NCI-H1436 (cell line): ENCODE measurements at regions not wholly inside any gene's neighbourhood (a gene's known extent, or its start where the extent isn't known, plus 50 kb on each side); places are given as distances from the start of the nearest gene placed in this dataset.

Source experiments
- DNase-seq: peaks from one replicate; lab custom pipeline; 2025; lab: John Stamatoyannopoulos, UW

DNA sequence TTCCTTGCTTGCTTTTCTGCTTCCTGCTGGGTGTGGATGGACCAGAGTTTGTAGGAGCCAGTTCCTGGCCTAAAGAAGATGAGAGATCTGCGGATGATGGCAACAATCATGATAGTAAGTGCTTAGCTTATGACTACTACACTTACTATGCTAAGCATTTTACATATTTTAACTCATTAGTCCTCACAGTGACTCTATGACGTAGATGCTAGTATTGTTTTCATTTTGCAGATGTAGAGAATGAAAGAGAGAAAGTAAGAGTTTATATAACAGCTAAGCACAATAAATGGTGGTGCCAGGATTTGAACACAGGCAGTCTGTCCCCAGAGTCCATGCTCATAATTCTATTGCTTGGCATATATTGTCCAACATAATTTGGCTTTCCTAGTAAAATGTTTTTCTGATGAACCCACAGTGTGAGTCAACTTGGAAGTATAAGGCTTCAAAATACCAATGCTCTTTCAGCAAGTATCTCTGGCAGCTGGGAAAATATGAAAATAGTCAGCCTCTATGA is 363.2 kb upstream of the DDHD1 start:
- no peak for DNase-seq

DNA sequence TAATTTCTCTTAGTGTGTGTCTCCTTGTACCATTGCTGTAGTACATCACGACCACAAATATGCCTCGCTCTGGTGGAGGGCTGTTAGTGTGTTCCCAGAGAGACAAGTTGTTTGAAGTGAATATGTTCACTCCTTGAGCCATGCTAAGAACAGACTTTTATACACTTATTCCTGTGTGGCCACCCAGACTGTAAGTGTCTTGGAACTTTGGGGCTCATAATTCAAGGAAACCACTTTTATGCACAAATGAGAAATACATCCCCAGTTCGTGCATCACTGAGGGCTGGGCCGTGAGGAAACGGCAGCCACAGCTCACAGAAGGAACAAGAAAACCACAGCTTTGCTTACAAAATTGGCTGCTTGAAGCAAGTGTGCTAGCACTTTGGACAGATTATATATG is 362.2 kb upstream of the DDHD1 start:
- no peak for DNase-seq

DNA sequence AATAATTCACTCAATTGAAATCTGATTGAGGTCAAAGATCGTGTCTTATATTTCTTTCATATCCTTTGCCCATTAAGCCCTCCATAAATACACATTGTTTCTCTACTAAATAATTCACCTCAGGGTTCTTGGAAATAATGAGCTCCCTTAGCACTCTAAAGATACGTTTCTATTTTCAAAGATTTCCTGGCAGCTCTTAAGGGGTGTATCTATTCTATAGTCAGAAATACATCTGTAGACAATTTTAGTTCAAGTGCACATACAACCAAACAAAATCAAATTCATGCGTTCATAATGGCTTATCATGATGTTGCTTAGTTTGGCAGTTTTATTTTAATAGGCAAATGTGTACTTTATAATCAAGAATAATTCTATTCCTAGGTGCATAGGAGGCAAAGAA is 361.1 kb upstream of the DDHD1 start:
- DNase-seq = no peak

DNA sequence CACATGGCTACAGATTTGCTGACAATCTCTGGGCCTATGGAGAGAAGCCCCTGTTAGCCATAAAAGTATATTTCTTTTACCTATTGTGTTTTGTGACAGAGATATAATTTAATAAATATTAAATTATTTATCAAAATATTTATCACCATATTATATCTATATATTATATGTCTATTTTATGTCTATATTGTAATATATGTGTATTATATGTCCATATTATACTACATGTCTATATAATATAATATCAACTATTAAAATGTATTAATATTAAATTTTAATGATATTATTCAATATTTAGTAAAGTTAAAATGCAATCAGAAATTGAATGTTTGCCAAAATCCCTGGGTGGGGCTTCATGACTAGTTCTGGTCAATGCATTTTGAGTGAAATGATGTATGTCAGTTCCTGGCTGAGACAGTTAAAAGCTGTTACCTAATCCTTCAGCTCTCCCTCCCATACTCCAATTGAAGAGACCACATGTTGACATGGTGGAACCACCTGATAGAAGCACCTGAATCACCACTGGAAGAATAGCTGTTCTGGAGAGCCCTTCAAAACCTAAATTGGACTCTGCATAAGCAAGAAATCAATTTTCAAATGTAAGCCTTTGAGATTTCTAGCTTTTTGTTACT is 357.3 kb upstream of the DDHD1 start:
- DNase-seq = no peak

DNA sequence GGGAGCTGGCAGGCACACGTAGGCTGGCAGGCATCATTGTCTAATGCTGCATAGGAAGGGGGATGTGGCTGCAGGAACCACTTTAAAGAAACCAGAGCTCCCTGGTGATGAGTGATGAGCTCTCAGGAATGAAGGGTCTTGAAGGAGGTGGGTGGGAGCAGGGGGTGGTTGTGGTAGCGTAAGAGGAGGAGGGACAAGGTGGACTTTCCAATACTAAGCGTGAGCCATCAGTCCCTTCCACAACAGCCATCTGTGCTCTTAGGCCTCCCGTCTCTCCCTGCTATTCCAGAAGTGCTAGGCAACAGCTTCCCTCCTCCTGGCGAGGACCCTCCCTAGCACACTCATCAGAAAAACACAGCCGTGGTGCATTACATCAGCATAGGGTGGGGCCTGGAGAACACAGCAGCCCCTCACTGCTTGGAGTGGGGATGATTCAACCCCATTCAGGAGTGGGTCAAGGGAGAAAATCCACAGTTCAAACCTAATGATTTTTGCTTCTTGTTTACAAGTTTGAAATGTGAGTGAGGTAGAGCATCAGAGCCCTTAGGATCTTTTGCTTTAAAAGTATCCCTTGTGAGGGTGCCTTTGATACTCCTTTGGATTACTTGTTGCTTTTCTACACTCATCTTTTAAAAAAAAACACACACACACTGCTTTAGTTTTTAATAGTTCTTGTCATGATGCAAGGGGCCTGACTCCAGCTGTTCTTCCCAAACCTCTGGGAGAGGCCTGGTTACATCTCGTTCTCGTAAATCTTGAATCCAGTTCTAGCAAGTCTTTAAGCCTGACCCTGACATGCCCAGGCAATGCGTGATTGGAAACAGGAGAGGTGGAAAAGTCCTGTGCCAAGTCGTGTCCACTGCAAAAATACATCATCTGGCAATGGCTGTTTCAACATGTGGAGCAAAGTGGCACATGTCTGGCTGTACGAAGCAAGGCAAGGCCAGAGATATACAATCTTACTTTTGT is 356.4 kb upstream of the DDHD1 start:
- no peak for DNase-seq

DNA sequence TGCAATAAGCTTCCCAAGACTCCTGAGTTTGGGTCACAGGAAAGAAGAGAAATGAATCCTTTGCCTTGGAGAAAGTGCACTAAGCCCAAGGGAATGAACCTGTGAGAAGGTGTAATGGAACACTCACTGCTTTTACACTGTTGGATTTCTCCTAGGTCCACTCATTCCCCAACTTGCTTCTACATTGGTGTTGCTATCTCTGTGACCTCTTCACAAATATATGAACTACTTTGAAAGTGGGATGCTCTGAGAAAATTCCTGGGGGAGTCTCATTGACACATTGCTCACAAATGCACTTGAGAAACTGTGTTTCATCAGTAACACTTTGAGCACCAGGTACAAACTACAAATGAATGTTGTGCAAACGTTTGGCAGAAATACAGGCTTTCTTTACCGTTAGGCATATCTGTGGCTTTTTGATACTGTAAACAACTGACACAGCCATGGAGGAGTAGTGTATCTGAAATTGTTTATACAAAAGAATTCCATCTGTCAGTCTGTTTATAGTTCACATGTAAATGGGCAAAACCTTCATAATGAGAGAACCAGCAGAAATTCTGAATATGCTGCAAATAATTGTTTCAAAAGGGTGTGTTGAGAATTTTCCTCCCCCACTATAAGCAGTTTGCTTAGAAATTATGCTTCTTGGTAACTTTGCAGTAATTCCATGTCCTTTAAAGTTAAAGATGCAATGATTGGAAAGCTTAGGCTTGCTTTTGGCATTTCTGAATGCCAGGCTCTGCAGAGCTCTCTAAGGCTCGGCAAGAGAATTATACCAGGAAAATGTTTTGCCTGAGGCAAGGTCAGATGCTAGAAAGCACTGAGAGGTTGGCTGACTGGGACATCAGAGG is 348.5 kb upstream of the DDHD1 start:
- no peak for DNase-seq

DNA sequence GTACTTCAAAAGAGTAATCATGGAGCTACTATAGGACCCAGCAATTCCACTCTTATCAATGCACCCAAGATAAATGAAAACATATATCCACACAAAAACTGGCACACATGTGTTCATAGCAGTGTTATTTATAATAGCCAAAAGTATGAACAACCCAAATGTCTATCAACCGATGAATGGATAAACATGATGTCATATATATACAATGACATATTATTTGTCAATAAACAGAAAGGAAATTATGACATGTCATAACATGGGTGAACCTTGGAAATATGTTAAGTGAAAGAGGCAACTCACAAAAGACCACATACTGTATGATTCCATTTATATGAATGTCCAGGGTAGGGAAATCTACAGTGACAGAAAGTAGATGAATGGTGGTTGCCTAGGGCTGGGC is 347.1 kb upstream of the DDHD1 start:
- DNase-seq = no peak

DNA sequence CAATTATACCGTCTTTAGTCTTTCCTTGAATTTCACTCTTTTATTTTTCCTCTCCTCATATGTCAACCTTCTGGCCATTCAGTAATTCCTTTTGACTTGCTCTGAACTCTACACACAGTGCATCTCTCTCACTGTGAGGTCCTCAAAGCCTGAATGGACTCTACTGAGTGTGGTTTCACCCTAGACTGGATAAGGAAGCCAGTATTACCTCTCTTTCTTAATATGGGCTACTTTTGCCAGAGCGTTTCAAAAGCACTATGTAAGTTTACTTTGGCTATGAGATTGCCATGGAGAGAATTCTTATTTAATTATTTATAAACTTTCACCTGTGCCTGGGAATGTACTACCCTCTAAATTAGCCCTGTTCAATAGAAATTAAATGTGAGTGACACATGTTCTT is 343.5 kb upstream of the DDHD1 start:
- DNase-seq = no peak

DNA sequence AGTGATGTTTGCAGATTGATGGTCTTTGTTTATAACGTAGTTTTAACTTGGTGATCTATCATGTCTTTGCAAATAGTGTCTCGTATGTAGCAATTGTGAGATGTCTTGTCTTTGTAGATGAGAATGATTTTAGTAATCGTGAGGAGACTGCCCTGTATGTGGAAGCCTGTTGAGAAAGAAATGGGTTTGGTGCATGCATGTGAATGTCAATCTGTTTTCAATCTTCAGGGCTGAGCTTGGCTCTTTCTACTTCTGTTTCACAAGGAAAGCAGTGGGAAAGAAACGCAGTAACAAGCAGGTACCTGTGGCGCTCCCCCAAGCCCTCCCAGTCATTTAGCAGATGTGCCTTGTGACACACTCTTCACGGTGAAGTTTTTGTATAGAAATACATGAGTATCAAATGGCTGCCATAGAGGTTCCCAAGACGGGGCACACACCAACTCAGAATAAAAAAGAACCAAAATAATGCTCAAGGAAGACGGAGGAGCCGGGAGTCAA is 342.8 kb upstream of the DDHD1 start:
- no peak for DNase-seq

DNA sequence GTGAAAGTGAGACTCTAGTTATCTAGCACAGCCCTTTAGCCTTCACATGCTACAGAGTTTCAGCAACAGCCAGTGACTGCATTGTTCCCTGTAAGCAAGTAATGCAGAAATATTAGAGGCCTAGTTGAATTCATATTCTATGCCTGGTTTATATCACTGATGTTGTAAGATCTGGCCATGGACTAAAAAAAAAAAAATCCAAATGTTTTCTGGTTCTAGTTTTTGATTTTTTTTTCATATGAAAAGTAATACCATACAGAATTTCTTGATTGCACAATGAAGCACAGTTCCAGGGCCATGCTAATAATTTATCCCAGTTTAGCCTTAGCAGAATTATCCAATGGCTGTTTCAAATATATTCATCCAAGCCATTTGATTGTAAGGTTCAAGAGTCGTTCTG is 341.5 kb upstream of the DDHD1 start:
- DNase-seq = no peak

DNA sequence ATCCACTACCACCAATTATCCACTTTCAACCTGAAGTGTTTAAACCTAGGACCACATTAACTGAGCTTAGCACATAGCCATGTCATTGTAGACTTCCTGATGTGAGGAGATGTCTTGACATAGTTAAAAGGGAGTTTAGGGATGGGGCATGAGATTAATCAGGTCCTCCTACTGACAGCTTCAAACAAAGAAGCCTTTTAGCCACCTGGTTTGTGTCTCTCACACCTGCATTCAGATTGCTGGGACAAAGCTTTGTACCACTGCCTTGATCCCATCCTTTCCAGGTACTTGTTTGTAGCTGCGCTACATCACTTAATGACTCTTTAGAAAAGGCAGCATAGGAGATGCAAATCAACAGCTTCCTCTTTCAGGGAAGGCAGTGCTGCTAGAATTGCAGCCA is 340.7 kb upstream of the DDHD1 start:
- DNase-seq = no peak

DNA sequence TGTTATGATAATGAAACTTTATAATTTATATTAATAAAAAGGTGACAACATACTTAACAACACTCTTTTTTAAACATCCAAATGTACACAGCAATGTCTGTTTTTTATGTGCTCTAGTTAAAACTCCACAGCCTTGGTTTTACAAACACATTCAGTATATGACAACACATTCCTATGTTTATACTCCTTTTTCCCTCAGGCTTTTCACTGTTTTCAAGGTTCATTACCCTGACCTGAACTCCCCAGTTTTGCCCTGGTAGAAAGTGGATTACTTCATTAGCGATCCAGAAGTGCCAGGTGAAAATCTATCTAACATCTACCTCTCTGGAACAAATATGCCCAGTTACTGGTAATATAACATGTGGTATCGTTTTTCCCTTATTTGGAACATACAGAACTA is 340.2 kb upstream of the DDHD1 start:
- DNase-seq = no peak

DNA sequence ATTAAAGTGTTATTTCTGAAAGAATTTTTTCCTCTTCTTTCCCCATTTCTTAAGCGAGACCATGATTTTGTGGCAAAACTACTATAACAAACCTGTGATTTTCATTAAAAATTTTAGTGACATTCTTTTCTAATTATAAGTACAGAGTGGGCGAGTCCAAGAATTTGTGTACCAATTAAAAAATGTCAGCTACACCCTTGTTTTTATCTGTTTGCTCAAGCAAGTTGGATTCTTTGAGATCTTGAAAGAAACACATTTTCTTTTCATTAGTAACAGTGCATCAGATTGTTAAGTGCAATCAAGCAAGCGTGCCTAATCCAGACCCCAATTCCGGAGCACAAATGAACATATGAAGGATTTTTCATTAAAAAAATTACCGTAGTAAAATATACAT is 338.8 kb upstream of the DDHD1 start:
- no peak for DNase-seq

DNA sequence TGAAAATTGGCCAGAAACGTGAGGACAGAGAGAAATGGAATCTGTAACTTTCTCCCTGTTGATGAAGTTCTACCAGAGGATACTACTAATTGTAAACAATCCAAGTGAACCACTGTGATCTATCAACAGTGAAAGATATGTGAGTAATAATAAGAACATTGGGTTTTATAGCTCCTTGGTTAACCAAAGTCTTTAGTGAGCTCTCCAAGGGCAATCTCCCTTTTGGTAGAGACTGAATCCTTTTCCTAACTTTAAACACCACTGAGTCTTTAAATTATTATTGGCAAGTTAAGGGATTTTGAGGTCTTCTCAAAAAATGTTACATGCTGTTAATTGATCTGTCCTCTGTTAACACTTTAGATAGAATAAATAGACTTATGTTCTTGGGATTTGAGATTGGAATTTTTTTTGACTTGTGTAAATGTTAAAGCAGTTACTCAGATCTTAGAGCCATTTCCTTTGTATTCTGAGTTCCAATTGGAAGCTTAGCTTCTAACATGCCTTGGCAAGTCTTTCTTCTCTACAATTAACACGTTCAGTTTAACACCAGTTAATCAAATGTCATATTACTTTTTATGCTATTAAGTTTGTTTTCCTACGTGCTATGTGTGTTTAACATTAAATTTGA is 338.2 kb upstream of the DDHD1 start:
- no peak for DNase-seq

DNA sequence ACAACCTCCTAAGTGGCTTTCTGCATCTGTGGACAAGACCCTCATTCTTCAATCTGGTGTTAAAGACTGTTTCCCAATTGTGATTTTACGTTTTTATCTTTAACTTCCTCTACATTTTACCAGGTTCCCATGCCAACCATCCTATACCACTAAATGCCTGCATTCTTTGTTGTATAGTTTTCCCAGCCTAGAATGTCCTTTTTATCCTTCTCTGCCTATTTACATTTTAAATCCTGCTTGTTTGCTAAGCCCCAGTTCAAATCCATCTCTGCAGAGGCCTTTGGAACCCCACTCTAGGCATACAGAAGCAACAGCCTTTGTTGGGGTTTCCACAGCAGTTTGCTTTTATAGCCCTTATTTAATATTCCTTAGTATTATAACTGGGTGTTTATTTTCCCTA is 325.1 kb upstream of the DDHD1 start:
- DNase-seq = no peak

DNA sequence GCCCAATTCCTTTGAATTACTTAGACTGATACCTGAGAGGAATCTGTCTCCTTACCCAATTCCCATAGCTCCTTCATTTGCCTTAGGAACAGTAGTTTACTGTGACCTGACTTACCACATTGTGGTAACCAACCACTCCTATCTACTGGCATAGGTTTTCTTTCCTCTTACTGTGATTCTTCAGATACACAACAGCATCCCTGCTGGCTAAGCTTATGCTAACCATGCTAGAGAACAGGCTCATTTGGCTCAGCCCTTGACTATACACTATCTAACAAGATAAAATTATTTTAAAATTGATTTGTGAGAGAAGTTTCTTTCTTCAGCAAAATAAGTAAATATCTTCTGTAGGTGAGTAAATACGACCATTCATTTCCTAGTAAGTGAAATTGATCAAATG is 320.4 kb upstream of the DDHD1 start:
- no peak for DNase-seq

DNA sequence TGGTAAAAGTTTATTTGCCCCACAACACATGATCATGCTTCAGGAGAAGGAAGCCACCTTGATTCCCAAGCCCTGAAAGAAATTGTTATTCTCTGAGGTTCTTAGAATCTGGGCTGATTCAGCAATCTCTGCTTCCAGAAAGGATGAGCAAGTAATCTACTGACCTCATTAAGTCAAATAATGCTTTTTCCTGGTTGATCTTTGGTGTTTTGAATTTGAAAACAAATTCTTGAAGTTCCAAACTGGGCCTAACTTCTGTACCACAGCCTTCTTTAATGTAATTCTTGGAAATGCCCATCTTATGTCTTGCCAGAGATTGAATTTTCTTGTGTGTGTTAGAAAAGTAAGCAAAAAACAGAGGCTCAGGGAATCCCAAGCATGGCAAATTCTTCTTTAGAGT is 319.2 kb upstream of the DDHD1 start:
- DNase-seq = no peak

DNA sequence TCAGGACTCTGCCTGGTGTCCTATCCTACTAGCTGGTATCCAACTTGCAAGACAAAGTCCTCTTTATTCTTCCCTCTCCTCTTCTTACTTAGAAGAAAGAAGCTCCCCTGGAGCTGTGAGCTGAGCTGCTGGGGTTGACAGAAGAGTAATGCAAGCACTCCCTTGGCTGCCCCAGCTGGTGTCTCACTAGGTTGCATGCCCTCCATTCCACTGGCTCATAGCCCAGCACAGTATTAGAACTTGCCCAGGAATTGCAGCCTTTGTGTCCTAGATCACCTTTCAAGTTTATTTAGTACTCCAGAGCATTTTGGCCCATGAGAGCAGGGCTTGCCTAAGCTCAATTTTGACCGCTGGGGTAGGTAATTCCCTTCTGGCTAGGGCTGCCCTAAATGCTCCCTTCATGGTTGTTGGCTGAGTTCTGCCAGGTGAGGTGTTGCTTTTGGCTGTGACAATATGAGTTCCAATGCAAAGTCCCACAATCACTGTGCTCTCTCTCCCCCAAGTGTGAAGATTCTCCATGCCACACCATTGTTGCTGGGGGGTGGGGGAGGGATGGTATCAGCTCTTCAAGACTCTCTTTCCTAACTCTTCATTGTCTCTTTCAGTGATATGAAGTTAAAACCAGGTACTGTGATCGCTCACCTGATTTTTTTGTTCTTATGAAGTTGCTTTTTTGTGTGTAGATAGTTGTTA is 317.4 kb upstream of the DDHD1 start:
- no peak for DNase-seq

DNA sequence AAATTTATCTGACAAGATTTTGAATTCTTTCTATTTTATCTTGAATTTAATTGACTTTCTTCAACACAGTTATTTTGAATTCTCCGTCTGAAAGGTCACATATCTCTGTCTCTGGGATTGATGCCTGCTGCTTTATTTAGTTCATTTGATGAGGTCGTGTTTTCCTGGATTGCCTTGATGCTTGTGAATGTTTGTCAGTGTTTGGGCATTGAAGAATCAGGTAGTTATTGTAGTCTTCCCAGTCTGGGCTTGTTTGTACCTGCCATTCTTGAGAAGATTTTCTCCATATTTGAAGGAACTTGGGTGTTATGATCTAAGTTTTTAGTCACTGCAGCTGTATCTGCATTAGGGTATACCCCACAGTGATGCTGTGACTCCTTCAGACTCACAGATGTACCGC is 315.8 kb upstream of the DDHD1 start:
- DNase-seq = no peak

DNA sequence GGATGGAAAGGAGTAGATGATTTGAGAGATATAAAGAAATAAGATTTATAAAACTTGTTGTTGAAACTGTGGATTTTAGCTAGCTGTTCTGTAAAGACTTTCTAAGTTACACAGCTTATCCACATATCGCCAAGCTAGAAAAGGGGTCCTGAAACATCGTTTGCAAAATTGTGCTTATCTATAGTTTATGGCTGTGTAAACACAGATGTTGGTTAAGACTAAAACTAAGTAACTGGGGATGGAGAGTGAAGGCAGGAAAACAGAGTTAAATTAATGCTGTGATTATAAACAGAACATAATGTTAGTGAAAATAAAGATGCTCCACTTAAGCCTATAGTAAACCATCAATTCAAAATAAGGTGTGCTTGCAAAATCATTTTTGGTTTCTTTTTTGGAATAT is 311.3 kb upstream of the DDHD1 start:
- DNase-seq = no peak
